ENCODE measurements at regions not wholly inside any gene's neighbourhood (a gene's known extent, or its start where the extent isn't known, plus 50 kb on each side); places are given as distances from the start of the nearest gene placed in this dataset.

- no peak for DNase-seq
Observed at GRCh38 chr17:70608193-70608592, 438.9 kb downstream of the KCNJ2 start.

DNA sequence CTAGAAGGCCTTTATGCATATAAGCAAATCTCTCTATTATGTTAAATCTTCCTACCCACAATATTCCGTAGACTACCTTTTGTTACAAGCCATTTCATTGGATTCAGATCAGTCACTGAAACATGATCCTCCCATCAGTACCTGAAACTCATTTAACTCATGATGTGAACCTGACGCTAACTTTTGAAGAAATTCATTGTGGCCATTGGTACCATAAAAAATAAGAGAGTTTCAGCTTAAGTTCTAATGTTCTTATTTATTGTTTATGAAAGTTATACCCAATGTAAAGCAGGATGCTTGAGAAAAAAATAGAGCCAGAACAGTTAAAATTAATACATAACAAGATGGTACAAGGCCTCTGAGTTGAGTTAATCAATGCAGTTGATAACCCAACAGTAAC is 439.6 kb downstream of the KCNJ2 start:
- DNase-seq: no peak

- no peak for DNase-seq
Observed at GRCh38 chr17:70609566-70609965, 440.2 kb downstream of the KCNJ2 start.

GRCh38 chr17:70610161-70610560 is 440.8 kb downstream of the KCNJ2 start:
- no peak for DNase-seq

- DNase-seq: no peak
Observed at GRCh38 chr17:70613681-70614080, 444.3 kb downstream of the KCNJ2 start.

DNA sequence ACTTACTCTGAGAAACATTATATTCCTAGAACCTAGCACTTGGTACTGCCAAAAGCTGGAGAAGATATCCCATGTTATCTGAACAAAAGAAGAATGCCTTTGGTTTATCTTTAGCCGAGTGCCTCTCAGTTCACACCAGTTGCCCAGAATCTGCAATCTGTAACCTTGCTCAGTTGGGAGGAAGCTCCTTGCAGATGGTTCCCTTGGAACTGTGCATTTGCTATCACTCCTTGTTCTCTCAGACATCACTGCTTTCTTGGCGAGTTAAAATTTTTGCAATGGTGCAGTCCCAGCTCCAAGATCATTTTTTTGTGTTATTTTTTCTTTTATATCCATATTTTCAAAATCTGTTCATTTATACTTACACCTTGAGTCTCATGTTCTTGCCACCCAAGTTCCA is 446.5 kb downstream of the KCNJ2 start:
- DNase-seq: no peak

- no peak for DNase-seq
Observed at GRCh38 chr17:70618641-70619040, 449.3 kb downstream of the KCNJ2 start.

GRCh38 chr17:70621566-70621965 is 452.2 kb downstream of the KCNJ2 start:
- no peak for DNase-seq

DNA sequence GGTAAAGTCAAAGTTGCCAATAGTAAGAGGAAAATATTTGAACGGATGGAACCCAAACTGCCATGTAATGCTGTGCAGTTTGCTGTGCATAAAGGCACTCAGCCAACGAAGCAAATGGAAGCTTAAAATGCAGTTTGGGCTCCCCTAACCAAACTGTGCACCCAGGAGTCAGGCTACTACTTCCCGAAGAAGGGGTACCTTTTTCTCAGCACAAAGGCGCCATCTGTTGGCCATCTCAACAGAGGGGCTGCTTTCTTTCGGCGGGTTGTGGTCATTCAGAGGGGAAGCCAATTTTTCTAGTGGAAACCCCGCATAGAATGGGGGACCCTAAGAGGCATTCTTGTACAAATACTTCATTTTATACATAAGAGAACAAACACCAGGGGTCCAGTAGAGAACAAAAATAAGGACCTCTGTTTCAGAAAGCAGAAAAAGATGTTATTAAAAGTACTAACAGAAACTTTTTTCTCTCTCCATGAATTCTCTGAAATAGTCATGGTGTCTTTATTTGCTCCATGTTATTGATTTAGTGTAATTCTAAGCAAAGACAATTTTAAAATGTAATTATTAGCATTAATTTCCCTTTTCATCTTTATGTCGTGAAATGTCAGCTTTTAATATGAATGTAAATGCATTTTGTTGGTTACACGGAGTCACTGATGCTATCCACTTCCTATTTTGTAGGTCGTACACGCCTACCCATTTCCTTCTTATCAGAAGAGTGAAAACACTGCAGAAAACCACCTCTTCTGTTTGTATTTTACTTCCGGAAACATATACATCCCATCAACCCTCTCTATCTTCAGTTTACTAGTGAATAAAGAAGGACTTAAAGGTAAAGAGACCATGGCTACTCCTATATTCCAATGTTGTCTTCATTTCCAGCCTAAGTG is 453.3 kb downstream of the KCNJ2 start:
- DNase-seq: no peak

DNA sequence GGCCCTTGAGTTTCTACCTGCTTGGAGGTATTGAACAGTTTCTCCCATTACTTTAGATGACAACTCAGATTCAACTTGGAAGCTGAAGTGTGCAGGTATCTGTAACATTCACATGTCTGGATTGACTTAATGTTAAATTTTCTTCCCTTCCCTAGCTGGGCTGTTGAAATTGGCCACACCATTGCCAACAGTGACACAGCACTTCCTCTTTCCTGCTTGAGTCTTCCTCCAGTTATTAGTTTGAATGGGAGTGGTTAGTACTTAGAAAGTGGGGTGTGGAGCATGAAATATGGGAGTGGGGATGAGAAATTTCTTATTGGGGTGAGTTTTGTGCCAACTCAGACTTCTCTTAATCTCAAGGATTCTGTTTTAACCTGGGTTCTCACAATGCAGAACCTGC is 454.9 kb downstream of the KCNJ2 start:
- no peak for DNase-seq

- DNase-seq: no peak
Observed at GRCh38 chr17:70629902-70630301, 460.6 kb downstream of the KCNJ2 start.

DNA sequence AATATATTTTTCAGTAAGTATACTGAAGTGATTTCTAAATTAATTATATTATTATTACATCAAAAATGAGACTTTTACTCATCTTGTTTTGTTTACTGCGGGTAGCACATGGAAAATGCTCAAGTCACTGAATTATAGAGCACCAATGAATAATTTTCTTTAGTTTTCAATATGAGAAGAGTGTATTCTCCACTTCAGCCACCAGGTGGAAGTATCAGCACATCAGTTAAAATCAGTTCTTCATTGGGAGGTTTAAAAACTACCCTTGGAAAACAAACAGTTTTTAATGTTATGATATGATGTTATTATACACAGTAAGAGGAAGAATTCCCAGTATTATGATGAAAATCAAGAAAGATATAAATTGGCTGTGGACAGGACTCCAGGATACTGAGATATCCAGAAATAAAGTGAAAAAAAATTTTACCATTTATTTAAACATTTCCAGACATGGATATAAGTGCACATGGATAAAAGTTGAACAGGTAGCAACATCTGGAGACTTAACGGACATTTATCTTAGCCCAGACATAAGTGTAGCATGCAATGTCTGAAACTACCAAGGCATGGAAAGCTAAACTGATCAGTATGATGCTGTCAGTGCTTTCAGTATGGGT is 467.3 kb downstream of the KCNJ2 start:
- no peak for DNase-seq

DNA sequence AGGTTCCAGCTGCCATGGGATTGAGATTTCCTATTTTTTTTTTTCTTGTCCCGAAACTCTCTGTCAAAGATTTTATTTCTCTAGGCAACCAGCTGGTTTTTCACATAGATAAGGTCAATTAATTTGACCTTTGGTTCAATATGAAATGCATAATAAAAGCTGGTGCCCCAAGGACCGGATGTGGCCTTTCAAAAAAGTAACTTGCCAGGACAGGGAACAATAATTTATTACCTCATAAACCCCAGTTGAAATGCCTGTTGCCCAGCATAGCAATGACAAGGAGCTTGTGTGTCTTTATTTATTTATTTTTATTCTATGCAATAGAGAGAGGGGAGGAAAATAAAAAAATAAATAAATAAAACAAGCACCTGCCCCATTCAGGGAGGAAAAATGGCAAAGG is 472.7 kb downstream of the KCNJ2 start:
- DNase-seq: no peak

GRCh38 chr17:70644096-70644495 is 474.8 kb downstream of the KCNJ2 start:
- DNase-seq: no peak

DNA sequence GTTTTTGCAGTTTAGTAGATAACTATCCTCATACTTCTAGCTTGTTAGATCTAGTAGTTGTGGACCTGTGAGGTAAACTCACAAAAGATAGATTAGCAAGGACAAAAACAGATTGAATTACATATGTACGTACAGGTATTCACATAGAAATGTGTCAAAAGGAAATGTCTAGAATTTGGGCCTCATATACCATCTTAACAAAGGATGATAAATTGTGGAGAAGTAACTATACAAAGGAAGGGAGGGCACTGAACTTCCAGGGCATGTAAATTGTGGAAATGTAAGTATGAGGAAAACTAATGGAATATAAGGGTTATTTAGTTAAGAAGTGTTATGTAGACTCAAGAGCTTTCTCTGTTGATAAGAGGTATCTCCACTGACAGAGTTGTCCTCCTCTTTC is 477.3 kb downstream of the KCNJ2 start:
- no peak for DNase-seq

GRCh38 chr17:70648166-70648565 is 478.8 kb downstream of the KCNJ2 start:
- DNase-seq: no peak

DNA sequence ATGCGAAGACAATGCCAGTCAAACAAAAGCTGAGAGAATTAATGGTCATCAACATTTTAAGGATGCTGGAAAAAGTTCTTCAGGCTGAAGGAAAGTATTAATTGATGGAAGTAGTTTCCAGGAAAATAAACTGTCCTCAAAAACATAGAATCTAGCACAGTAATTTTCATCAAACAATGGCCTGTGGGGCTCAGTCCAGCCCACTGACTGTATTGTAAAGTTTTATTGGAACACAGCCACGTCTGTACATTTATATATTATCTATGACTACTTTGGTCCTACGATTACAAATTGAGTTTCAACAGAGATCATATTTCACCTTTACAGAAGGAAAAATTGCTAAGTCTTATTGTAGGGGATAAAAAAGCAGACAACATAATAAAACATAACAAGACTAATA is 484.5 kb downstream of the KCNJ2 start:
- no peak for DNase-seq

DNA sequence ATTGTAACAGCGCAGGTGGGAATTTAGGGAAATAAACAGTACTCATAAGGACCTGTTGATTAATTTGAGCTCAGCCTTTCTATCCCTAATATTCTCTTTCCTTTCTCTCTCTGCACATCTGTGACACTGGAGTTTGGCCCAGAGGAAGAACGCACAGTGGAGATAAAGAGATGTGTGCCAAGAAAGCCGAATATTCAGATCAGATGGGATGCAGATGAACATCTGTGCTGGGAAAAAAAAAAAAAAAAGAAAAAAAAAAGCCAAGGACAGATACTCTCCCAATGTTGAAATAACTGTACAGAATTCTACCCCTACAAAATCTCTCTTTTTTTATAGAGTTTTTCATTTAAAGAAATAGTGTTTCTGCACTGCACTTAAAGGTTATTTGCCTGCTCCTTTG is 485.4 kb downstream of the KCNJ2 start:
- DNase-seq: no peak

- no peak for DNase-seq
Observed at GRCh38 chr17:70655176-70655958, 486.0 kb downstream of the KCNJ2 start.

GRCh38 chr17:70658317-70658716 is 489.0 kb downstream of the KCNJ2 start:
- no peak for DNase-seq

- DNase-seq: no peak
Observed at GRCh38 chr17:70658840-70659239, 489.5 kb downstream of the KCNJ2 start.

DNA sequence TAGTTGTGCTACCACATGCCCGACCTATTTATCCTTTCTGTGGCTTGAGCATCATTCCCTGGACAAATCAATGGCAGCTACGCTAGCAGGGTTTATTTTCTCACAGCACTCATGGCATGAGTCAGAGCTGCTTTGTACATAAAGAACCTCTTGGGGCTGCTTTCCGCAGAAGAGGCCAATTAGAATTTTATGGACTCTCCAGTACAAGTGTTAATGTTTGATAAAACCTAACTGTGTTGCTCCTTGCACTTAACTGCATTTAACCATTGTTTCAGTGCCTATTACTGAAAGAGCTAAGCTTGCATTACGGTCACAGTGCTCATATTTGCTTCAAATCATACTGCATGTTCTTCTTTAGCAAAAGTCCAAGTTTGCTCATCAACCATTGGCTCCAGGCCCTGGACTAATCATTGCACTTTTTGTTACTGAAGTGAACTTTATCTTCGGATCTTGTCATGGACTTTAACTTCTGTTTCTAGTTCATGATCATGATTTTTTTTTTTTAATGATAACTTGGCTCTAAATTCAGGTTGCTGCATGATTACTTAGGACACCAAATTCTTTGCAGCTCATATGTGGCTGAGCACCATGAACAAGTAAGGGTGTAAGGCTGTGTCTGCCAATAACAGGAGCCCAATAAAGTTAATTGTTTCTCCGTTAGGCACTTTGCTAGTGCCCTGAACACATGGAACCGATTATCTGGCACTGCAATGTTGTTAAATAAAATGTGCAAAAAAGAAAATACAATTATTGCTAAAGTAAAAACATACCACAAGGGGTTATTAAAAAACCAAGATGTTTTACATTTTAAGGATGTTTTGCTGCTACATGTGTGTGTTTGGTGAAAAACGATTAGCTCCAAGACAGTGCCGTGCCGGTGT is 492.2 kb downstream of the KCNJ2 start:
- DNase-seq: no peak
